ENCODE measurements at regions not wholly inside any gene's neighbourhood (a gene's known extent, or its start where the extent isn't known, plus 50 kb on each side); places are given as distances from the start of the nearest gene placed in this dataset.

DNA sequence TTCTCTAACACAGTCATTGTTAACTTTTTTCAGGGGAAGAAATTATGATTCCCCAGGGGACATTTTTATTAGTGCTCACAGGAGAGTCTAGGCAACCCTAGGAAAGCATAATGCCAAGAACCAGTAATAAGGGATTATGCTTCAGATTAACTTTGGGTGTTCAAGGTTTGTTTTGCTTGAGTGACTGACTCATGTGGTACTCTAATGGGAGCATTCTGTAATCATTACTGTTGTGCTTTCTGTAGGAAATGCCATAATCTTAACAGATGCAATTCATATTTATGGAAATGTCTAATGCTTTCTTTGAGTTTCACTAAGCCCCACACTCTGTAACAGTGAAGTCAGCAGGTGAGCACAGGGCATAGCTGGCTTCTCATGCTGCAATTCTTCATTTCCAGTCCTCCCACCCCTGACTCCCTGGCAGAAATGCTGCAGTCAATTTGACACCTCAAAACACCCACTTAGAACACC, 263.4 kb upstream of the MAN1A1 start:
- no peaks in the 10 kb centered on the region for H3K79me1 ChIP-seq (ENCODE audit: low read depth in 1 of 2, low read length in 2 of 2)
- H3K27ac ChIP-seq (ENCODE audit: insufficient read depth, low read length): no peak overlapping the region
- H3K4ac ChIP-seq (ENCODE audit: low read depth, low read length): no peak overlapping the region
- DNase-seq (peak; percentile 52), ATAC-seq (ENCODE audit: low read depth) (peak; percentile 81)
- H3K14ac ChIP-seq (replicated peaks; ENCODE audit: low read depth, low read length): no peak overlapping the region
- in situ Hi-C loops (cut with MboI; ENCODE audit: low sequenced_read_pairs): no loop called here
- no peak overlapping the region for H3K4me3 ChIP-seq (ENCODE audit: insufficient read depth, low read depth, low read length)
- intact Hi-C loops (cut with micrococcal nuclease): loop anchor here (2.0 to 10.0 kb wide), 2 partner anchors 72 to 458 kb away; no protein-coding TSS in a partner anchor
- H3K18ac ChIP-seq (ENCODE audit: low read depth, low read length): no peak overlapping the region
- no peaks in the 10 kb centered on the region for H3K36me3 ChIP-seq (ENCODE audit: control insufficient read depth, insufficient read depth, low read length)
- POLR2A ChIA-PET (ENCODE audit: unreplicated experiment): no interaction called here
- dilution Hi-C loops (cut with HindIII; ENCODE audit: low sequenced_read_pairs, unreplicated experiment): no loop called here
- no TSS peak for BruUV-seq (replicated peaks)
- no peak overlapping the region for H2AK9ac ChIP-seq (replicated peaks; ENCODE audit: low read depth, low read length, poor library complexity)
- no peak for TF ChIP-seq MAZ (IDR thresholded peaks at IDR 0.05; ENCODE audit: borderline replicate concordance, low read depth, low read length)
- no peak for TF ChIP-seq MXI1 (IDR thresholded peaks at IDR 0.05; ENCODE audit: borderline replicate concordance, low read depth, low read length)
- TF ChIP-seq RAD21 (IDR thresholded peaks at IDR 0.05; ENCODE audit: low read length): no peak
- TF ChIP-seq CEBPB (IDR thresholded peaks at IDR 0.05; ENCODE audit: low read depth, low read length): no peak
- TF ChIP-seq, protein P1, sequence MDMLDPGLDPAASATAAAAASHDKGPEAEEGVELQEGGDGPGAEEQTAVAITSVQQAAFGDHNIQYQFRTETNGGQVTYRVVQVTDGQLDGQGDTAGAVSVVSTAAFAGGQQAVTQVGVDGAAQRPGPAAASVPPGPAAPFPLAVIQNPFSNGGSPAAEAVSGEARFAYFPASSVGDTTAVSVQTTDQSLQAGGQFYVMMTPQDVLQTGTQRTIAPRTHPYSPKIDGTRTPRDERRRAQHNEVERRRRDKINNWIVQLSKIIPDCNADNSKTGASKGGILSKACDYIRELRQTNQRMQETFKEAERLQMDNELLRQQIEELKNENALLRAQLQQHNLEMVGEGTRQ (IDR thresholded peaks at IDR 0.05; ENCODE audit: low read depth, low read length): no peak
- TF ChIP-seq NFE2L2 (IDR thresholded peaks at IDR 0.05; ENCODE audit: low read depth, low read length): no peak
- no peak for TF ChIP-seq POLR2A (IDR thresholded peaks at IDR 0.05; ENCODE audit: low read depth, low read length)
- H3K27me3 ChIP-seq (ENCODE audit: control insufficient read depth, insufficient read depth, low read length): no peaks in the 10 kb centered on the region; the same call in 1 of the 2 replicates
- H3K4me2 ChIP-seq (ENCODE audit: low read depth, low read length): no peak overlapping the region
- H2BK120ac ChIP-seq (ENCODE audit: low read depth, low read length): no peak overlapping the region
- no peak overlapping the region for H2BK15ac ChIP-seq (ENCODE audit: low read depth, low read length)
- H4K5ac ChIP-seq (ENCODE audit: low read depth, low read length): no peak overlapping the region
- CTCF ChIA-PET: no interaction called here
- no peak overlapping the region for H3K9ac ChIP-seq (ENCODE audit: low read depth, low read length)
- no peak overlapping the region for H2AFZ ChIP-seq (replicated peaks; ENCODE audit: low read length, poor library complexity)
- H3K9me3 ChIP-seq (ENCODE audit: control insufficient read depth, insufficient read depth, low read length): no peaks in the 10 kb centered on the region
- no peak overlapping the region for H3K56ac ChIP-seq (ENCODE audit: extremely low read depth, insufficient read depth, low read length)
- no peak overlapping the region for H4K8ac ChIP-seq (ENCODE audit: low read depth in 2 of 2, low read length in 2 of 2)
- H4K20me1 ChIP-seq (ENCODE audit: insufficient read depth, low read length): no peaks in the 10 kb centered on the region
- H2BK20ac ChIP-seq (ENCODE audit: low read depth, low read length): no peak overlapping the region
- no peak overlapping the region for H4K91ac ChIP-seq (ENCODE audit: insufficient read depth, low read depth, low read length)
- H2AK5ac ChIP-seq (ENCODE audit: low read depth, low read length): no peak overlapping the region
- H3K9me1 ChIP-seq (ENCODE audit: insufficient read depth, low read length): no peaks in the 10 kb centered on the region; the same call in 1 of the 2 replicates
- no peak overlapping the region for H2BK5ac ChIP-seq (ENCODE audit: low read depth, low read length, poor library complexity, severe bottlenecking)
- H3K4me1 ChIP-seq (ENCODE audit: control insufficient read depth, insufficient read depth, low read length): peaks cover 5% of the 10 kb centered on the region
- no peak overlapping the region for H3K23ac ChIP-seq (ENCODE audit: low read depth, low read length)

Data from IMR-90 (cell line).